Tibial nerve (tissue), 4 donors: ENCODE measurements at regions not wholly inside any gene's neighbourhood (a gene's known extent, or its start where the extent isn't known, plus 50 kb on each side); places are given as distances from the start of the nearest gene placed in this dataset.

Experiments used
- DNase-seq, 2 donors: peaks; one replicate each; pipeline ENCODE4 v3.0.0-alpha.2; 2019; ENCODE audit warnings: low spot score in 2 of 2
- H3K27ac ChIP-seq, 4 donors: fragments of 200-600 bp; sonication (generic) in 3 of 4; one replicate each; pipeline ENCODE4 v1.5.1; 2017 to 2019; ENCODE audit warnings: mild to moderate bottlenecking in 1 of 4
- H3K27me3 ChIP-seq, 2 donors: fragments of 200-600 bp; sonication (generic) in 1 of 2; one replicate each; pipeline versions ENCODE4 v1.5.1 to v1.6.0; 2017 to 2019
- H3K36me3 ChIP-seq, 3 donors: fragments of 200-600 bp; sonication (generic); one replicate each; pipeline ENCODE4 v1.5.1; 2018 to 2019
- H3K4me1 ChIP-seq, 4 donors: fragments of 200-600 bp; sonication (generic) in 3 of 4; one replicate each; pipeline ENCODE4 v1.5.1; 2017 to 2019
- H3K4me3 ChIP-seq, 4 donors: fragments of 200-600 bp; sonication (generic) in 3 of 4; one replicate each; pipeline ENCODE4 v1.5.1; 2017 to 2019; ENCODE audit warnings: mild to moderate bottlenecking in 1 of 4, moderate library complexity in 1 of 4
- H3K9me3 ChIP-seq, 4 donors: fragments of 200-600 bp; sonication (generic) in 3 of 4; one replicate each; pipeline ENCODE4 v1.5.1; 2017 to 2019
- CTCF ChIP-seq, 5 experiments: fragments of 200-600 bp in 3 of 5; fragments of 450-650 bp in 2 of 5; sonication (generic) in 3 of 5; IDR thresholded peaks; one replicate each; pipeline ENCODE4 v1.5.1; 2016 to 2019; ENCODE audit warnings: antibody characterized with exemption in 5 of 5, mild to moderate bottlenecking in 3 of 5, moderate library complexity in 2 of 5
- EP300 ChIP-seq, 2 donors: sonication (generic); formaldehyde crosslinking; IDR thresholded peaks; one replicate each; pipeline ENCODE4 v1.6.1; 2017; ENCODE audit warnings: antibody characterized with exemption in 2 of 2, mild to moderate bottlenecking in 1 of 2
- POLR2A ChIP-seq, 2 donors: fragments of 450-650 bp; IDR thresholded peaks; one replicate each; pipeline ENCODE4 v1.6.1; 2017; ENCODE audit warnings: antibody characterized with exemption in 2 of 2, mild to moderate bottlenecking in 2 of 2, moderate library complexity in 2 of 2
- WGBS, 2 donors: methylation state at CpG; one replicate each; pipeline ENCODE4 v1.1.5; 2018; 5-methylcytosine and 5-hydroxymethylcytosine counted together

- Histone ChIP-seq H3K4me1 (no peaks in the 10 kb centered on the region), H3K36me3 (no peaks in the 10 kb centered on the region), H3K4me3 (no peak overlapping the region), H3K9me3 (no peaks in the 10 kb centered on the region), H3K27me3 (no peaks in the 10 kb centered on the region), H3K27ac (no peak overlapping the region)
- WGBS, 2 donors, result 46 to 49% methylated on average over 5 of the region's 5 CpGs
- no peak for DNase-seq
- TF ChIP-seq EP300 (IDR thresholded peaks at IDR 0.05), result no peak
- no peak for TF ChIP-seq CTCF (IDR thresholded peaks at IDR 0.05)
- TF ChIP-seq POLR2A (IDR thresholded peaks at IDR 0.05), result no peak
Measured at GRCh38 chr18:27665264-27665799, 480.2 kb upstream of the CHST9 start.

GRCh38 chr18:27662949-27663348 lies 477.8 kb upstream of the CHST9 start:
- no peak overlapping the region for H3K27ac ChIP-seq
- TF ChIP-seq CTCF (IDR thresholded peaks at IDR 0.05), result no peak
- TF ChIP-seq EP300 (IDR thresholded peaks at IDR 0.05), result no peak
- TF ChIP-seq POLR2A (IDR thresholded peaks at IDR 0.05), result no peak
- no peaks in the 10 kb centered on the region for H3K36me3 ChIP-seq
- no peaks in the 10 kb centered on the region for H3K27me3 ChIP-seq
- H3K9me3 ChIP-seq, result no peaks in the 10 kb centered on the region
- WGBS, 2 donors, result 94 to 96% methylated on average over 4 of the region's 4 CpGs
- no peaks in the 10 kb centered on the region for H3K4me1 ChIP-seq
- no peak for DNase-seq
- no peak overlapping the region for H3K4me3 ChIP-seq

GRCh38 chr18:27662537-27662936 lies 477.4 kb upstream of the CHST9 start:
- no peak for DNase-seq
- Histone ChIP-seq H3K9me3 (no peaks in the 10 kb centered on the region), H3K27me3 (no peaks in the 10 kb centered on the region), H3K36me3 (no peaks in the 10 kb centered on the region), H3K27ac (no peak overlapping the region), H3K4me3 (no peak overlapping the region), H3K4me1 (no peaks in the 10 kb centered on the region)
- no peak for TF ChIP-seq POLR2A (IDR thresholded peaks at IDR 0.05)
- no peak for TF ChIP-seq EP300 (IDR thresholded peaks at IDR 0.05)

GRCh38 chr18:27661320-27662018 lies 476.4 kb upstream of the CHST9 start:
- no peak for DNase-seq
- H3K27me3 ChIP-seq, result no peaks in the 10 kb centered on the region
- 66 to 77% methylated on average over 8 of the region's 8 CpGs for WGBS, 2 donors
- no peaks in the 10 kb centered on the region for H3K9me3 ChIP-seq
- H3K4me3 ChIP-seq, result no peak overlapping the region
- no peaks in the 10 kb centered on the region for H3K36me3 ChIP-seq
- no peak overlapping the region for H3K27ac ChIP-seq
- no peak for TF ChIP-seq POLR2A (IDR thresholded peaks at IDR 0.05)
- TF ChIP-seq CTCF (IDR thresholded peaks at IDR 0.05), result no peak
- TF ChIP-seq EP300 (IDR thresholded peaks at IDR 0.05), result no peak
- H3K4me1 ChIP-seq, result no peaks in the 10 kb centered on the region

DNA sequence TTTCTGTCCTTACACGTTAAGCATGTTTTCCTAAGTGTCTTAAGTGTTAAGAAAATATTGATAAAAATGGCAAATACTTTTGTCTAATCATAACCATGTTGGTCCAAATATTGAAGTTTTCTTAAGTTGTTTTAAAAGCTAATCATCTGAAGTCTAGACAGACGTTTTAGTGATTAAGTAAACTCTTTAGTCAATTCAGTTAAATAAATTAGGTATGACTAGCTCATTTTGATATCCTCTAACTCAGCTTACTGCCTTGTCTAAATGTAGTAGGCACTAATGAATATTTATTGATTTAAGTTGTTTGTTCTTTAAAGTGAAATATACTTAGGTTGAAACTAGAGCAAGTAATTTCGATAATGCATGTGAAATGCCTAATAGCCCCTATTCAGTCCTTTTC lies 471.8 kb upstream of the CHST9 start:
- 49 to 56% methylated on average over 3 of the region's 3 CpGs for WGBS, 2 donors
- TF ChIP-seq POLR2A (IDR thresholded peaks at IDR 0.05) (no peak), EP300 (IDR thresholded peaks at IDR 0.05) (no peak), CTCF (IDR thresholded peaks at IDR 0.05) (no peak)
- Histone ChIP-seq H3K4me3 (no peak overlapping the region), H3K27ac (no peak overlapping the region), H3K27me3 (no peaks in the 10 kb centered on the region), H3K9me3 (no peaks in the 10 kb centered on the region), H3K36me3 (no peaks in the 10 kb centered on the region), H3K4me1 (no peaks in the 10 kb centered on the region)
- DNase-seq, result no peak
